ENCODE measurements at regions not wholly inside any gene's neighbourhood (a gene's known extent, or its start where the extent isn't known, plus 50 kb on each side); places are given as distances from the start of the nearest gene placed in this dataset.

GRCh38 chr2:4895371-4895770 lies 796.8 kb upstream of the SOX11 start:
- WGBS, 2 donors = 62 to 63% methylated on average over 6 of the region's 6 CpGs
- no peak for DNase-seq (ENCODE audit: low spot score in 2 of 2)
- intact Hi-C loops (cut with DNase I; ENCODE audit: low total_unique reads) = no loop called here
- no peak overlapping the region for H3K4me3 ChIP-seq (ENCODE audit: low read depth, poor library complexity, severe bottlenecking)
- no peak for TF ChIP-seq POLR2A (IDR thresholded peaks at IDR 0.05)
- TF ChIP-seq CTCF (IDR thresholded peaks at IDR 0.05) = no peak

- whole genome bisulfite sequencing, 2 donors = 81 to 83% methylated on average over 5 of the region's 5 CpGs
- H3K4me3 ChIP-seq (ENCODE audit: low read depth, poor library complexity, severe bottlenecking) = no peak overlapping the region
- TF ChIP-seq CTCF (IDR thresholded peaks at IDR 0.05) (no peak), POLR2A (IDR thresholded peaks at IDR 0.05) (no peak)
- DNase-seq (ENCODE audit: low spot score in 2 of 2) = no peak
- intact Hi-C loops (cut with DNase I; ENCODE audit: low total_unique reads) = no loop called here
Measured at GRCh38 chr2:4898706-4899105, 793.5 kb upstream of the SOX11 start.

GRCh38 chr2:4900242-4900641 lies 791.9 kb upstream of the SOX11 start:
- 43 to 51% methylated on average over 5 of the region's 5 CpGs for WGBS, 2 donors
- H3K4me3 ChIP-seq (ENCODE audit: low read depth, poor library complexity, severe bottlenecking) = no peak overlapping the region
- no peak for DNase-seq (ENCODE audit: low spot score in 2 of 2)
- intact Hi-C loops (cut with DNase I; ENCODE audit: low total_unique reads) = no loop called here
- TF ChIP-seq CTCF (IDR thresholded peaks at IDR 0.05) (no peak), POLR2A (IDR thresholded peaks at IDR 0.05) (no peak)

- no peak overlapping the region for H3K4me3 ChIP-seq (ENCODE audit: low read depth, poor library complexity, severe bottlenecking)
- TF ChIP-seq CTCF (IDR thresholded peaks at IDR 0.05) (no peak), POLR2A (IDR thresholded peaks at IDR 0.05) (no peak)
- intact Hi-C loops (cut with DNase I; ENCODE audit: low total_unique reads) = no loop called here
- DNase-seq (ENCODE audit: low spot score in 2 of 2) = no peak
- WGBS, 2 donors = 54 to 71% methylated on average over 11 of the region's 11 CpGs
Measured at GRCh38 chr2:4900861-4901770, 791.1 kb upstream of the SOX11 start.

- intact Hi-C loops (cut with DNase I; ENCODE audit: low total_unique reads) = no loop called here
- no peak for DNase-seq (ENCODE audit: low spot score in 2 of 2)
- WGBS, 2 donors = 40 to 52% methylated on average over 12 of the region's 12 CpGs
- no peak overlapping the region for H3K4me3 ChIP-seq (ENCODE audit: low read depth, poor library complexity, severe bottlenecking)
- no peak for TF ChIP-seq POLR2A (IDR thresholded peaks at IDR 0.05)
- TF ChIP-seq CTCF (IDR thresholded peaks at IDR 0.05) = no peak
Measured at GRCh38 chr2:4903656-4904348, 788.4 kb upstream of the SOX11 start.

Data from lower leg skin (tissue), 4 donors.